Panc1 (cell line): ENCODE measurements at regions not wholly inside any gene's neighbourhood (a gene's known extent, or its start where the extent isn't known, plus 50 kb on each side); places are given as distances from the start of the nearest gene placed in this dataset.

Source experiments
- POLR2AphosphoS5 ChIP-seq: IDR thresholded peaks from 2 replicates; pipeline ENCODE4 v1.6.1; 2012; ENCODE audit warnings: mild to moderate bottlenecking, low read depth, low read length, moderate library complexity
- TF ChIP-seq, protein P1 (sequence below): fragments of 450-650 bp; IDR thresholded peaks from 2 replicates; pipeline ENCODE4 v1.5.1; 2017; ENCODE audit warnings: mild to moderate bottlenecking

- TF ChIP-seq, protein P1, sequence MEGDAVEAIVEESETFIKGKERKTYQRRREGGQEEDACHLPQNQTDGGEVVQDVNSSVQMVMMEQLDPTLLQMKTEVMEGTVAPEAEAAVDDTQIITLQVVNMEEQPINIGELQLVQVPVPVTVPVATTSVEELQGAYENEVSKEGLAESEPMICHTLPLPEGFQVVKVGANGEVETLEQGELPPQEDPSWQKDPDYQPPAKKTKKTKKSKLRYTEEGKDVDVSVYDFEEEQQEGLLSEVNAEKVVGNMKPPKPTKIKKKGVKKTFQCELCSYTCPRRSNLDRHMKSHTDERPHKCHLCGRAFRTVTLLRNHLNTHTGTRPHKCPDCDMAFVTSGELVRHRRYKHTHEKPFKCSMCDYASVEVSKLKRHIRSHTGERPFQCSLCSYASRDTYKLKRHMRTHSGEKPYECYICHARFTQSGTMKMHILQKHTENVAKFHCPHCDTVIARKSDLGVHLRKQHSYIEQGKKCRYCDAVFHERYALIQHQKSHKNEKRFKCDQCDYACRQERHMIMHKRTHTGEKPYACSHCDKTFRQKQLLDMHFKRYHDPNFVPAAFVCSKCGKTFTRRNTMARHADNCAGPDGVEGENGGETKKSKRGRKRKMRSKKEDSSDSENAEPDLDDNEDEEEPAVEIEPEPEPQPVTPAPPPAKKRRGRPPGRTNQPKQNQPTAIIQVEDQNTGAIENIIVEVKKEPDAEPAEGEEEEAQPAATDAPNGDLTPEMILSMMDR, result no peak
- TF ChIP-seq POLR2AphosphoS5, result no peak
Observed at GRCh38 chr19:14315433-14315832, 65.8 kb upstream of the ADGRE5 start.
